HG03139 (cell line): ENCODE measurements at regions not wholly inside any gene's neighbourhood (a gene's known extent, or its start where the extent isn't known, plus 50 kb on each side); places are given as distances from the start of the nearest gene placed in this dataset.
"Not testable (repeated sequence)": the region's sequence is repeated elsewhere in the genome, so short reads cannot be mapped to it uniquely, and the experiment has no call there.

ENCODE experiments used
- ATAC-seq: cut with Tn5 transposase; IDR thresholded peaks from one replicate; pipeline ENCODE4 v1.9.1; 2021; ENCODE audit not compliant: unreplicated experiment

GRCh38 chr1:79259390-79260336 lies 253.1 kb upstream of the ADGRL4 start:
- peak; percentile 58 for ATAC-seq

GRCh38 chr1:79255421-79255820 lies 248.9 kb upstream of the ADGRL4 start:
- no peak for ATAC-seq

- ATAC-seq, result no peak
Measured at GRCh38 chr1:79252598-79252997, 246.1 kb upstream of the ADGRL4 start.

- ATAC-seq, result no peak
Measured at GRCh38 chr1:79239840-79240239, 233.3 kb upstream of the ADGRL4 start.

GRCh38 chr1:79235301-79236002 lies 228.9 kb upstream of the ADGRL4 start:
- no peak for ATAC-seq

GRCh38 chr1:79232818-79233217 lies 226.3 kb upstream of the ADGRL4 start:
- no peak for ATAC-seq

- ATAC-seq, result not testable (repeated sequence)
Measured at GRCh38 chr1:79230751-79231150, 224.2 kb upstream of the ADGRL4 start.

GRCh38 chr1:79226963-79227362 lies 220.4 kb upstream of the ADGRL4 start:
- ATAC-seq, result no peak

GRCh38 chr1:79224537-79224936 lies 218.0 kb upstream of the ADGRL4 start:
- ATAC-seq, result no peak

- ATAC-seq, result no peak
Measured at GRCh38 chr1:79220509-79220908, 214.0 kb upstream of the ADGRL4 start.

GRCh38 chr1:79215311-79215710 lies 208.8 kb upstream of the ADGRL4 start:
- ATAC-seq, result no peak

- no peak for ATAC-seq
Measured at GRCh38 chr1:79207786-79208185, 201.3 kb upstream of the ADGRL4 start.

GRCh38 chr1:79207331-79207730 lies 200.8 kb upstream of the ADGRL4 start:
- no peak for ATAC-seq

GRCh38 chr1:79204779-79205479 lies 198.4 kb upstream of the ADGRL4 start:
- no peak for ATAC-seq

GRCh38 chr1:79198832-79199231 lies 192.3 kb upstream of the ADGRL4 start:
- ATAC-seq, result no peak

GRCh38 chr1:79197421-79197820 lies 190.9 kb upstream of the ADGRL4 start:
- ATAC-seq, result no peak

- no peak for ATAC-seq
Measured at GRCh38 chr1:79196211-79196610, 189.7 kb upstream of the ADGRL4 start.

- ATAC-seq, result peak; percentile 47
Measured at GRCh38 chr1:79193211-79194079, 186.9 kb upstream of the ADGRL4 start.

GRCh38 chr1:79190074-79190473 lies 183.5 kb upstream of the ADGRL4 start:
- peak; percentile 57 for ATAC-seq

- ATAC-seq, result no peak
Measured at GRCh38 chr1:79188337-79188736, 181.8 kb upstream of the ADGRL4 start.

GRCh38 chr1:79186260-79186659 lies 179.7 kb upstream of the ADGRL4 start:
- no peak for ATAC-seq
